Heart left ventricle (tissue), 13 donors: ENCODE measurements at regions not wholly inside any gene's neighbourhood (a gene's known extent, or its start where the extent isn't known, plus 50 kb on each side); places are given as distances from the start of the nearest gene placed in this dataset.

Experiments used
- POLR2A ChIP-seq, 2 donors: fragments of 450-650 bp; IDR thresholded peaks; one replicate each; pipeline ENCODE4 v1.6.1; 2017; ENCODE audit warnings: antibody characterized with exemption in 2 of 2, mild to moderate bottlenecking in 2 of 2, moderate library complexity in 2 of 2
- TF ChIP-seq, protein P1 (sequence below), 12 donors: fragments of 200-600 bp; sonication (generic) in 4 of 12; IDR thresholded peaks; one replicate each; pipeline versions ENCODE4 v1.5.0 to v1.8.0; 2018 to 2022; ENCODE audit warnings: antibody characterized with exemption in 12 of 12, mild to moderate bottlenecking in 5 of 12
- donor health status: ischemic (EF 13 %, LVEDD 7.1; RV severe dilation, severe dysfunction).
- donor health status: DM: no; HTN: yes; CAD: no.
- donor health status: DM: no; HTN: no; CAD: no.
- donor health status: ischemic (EF 25% LVEDD 6.9; RV normal size, moderate dysfunction).
- donor health status: ischemic (EF 25% LVEDD 5.7; RV mildly dilated, moderate dysfunction).
- donor health status: ischemic (EF 35%, LVEDD 5.7; RV mildly dilated, moderate dysfunction).
- donor health status: nonischemic (EF 11% LVEDD 7.7; RV severe dilation, severe dysfunction).
- donor health status: DM: yes; HTN: yes; CAD: no.
- donor health status: PGD.
- donor health status: ischemic (EF 29% LVEDD 5.4; RV normal size, mild dysfunction).
- donor health status: nonischemic (EF 23%, LVEDD 6.1; RV moderate dilation, normal function).

DNA sequence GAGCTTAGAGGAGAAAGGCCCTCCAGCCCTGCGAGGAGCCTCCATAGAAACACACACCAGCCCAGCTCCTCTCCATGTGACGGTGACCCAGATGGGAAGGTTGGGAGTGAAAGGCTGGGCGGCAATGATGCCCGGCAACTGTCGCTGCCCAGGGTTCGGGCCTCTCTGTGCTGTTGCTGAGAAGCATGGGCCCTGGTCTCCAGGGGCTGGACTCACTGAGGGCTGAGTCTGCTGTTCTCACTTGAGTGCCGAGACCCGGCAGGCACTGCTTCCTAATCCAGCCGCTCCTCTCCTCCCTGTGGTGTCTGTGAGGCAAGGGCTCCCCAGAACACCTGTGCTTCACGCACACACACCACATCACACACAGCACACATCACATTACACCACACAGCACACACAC lies 493.6 kb downstream of the GADD45G start:
- TF ChIP-seq, protein P1, sequence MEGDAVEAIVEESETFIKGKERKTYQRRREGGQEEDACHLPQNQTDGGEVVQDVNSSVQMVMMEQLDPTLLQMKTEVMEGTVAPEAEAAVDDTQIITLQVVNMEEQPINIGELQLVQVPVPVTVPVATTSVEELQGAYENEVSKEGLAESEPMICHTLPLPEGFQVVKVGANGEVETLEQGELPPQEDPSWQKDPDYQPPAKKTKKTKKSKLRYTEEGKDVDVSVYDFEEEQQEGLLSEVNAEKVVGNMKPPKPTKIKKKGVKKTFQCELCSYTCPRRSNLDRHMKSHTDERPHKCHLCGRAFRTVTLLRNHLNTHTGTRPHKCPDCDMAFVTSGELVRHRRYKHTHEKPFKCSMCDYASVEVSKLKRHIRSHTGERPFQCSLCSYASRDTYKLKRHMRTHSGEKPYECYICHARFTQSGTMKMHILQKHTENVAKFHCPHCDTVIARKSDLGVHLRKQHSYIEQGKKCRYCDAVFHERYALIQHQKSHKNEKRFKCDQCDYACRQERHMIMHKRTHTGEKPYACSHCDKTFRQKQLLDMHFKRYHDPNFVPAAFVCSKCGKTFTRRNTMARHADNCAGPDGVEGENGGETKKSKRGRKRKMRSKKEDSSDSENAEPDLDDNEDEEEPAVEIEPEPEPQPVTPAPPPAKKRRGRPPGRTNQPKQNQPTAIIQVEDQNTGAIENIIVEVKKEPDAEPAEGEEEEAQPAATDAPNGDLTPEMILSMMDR (IDR thresholded peaks at IDR 0.05) = no peak
- no peak for TF ChIP-seq POLR2A (IDR thresholded peaks at IDR 0.05)
